ENCODE measurements at regions not wholly inside any gene's neighbourhood (a gene's known extent, or its start where the extent isn't known, plus 50 kb on each side); places are given as distances from the start of the nearest gene placed in this dataset.

DNA sequence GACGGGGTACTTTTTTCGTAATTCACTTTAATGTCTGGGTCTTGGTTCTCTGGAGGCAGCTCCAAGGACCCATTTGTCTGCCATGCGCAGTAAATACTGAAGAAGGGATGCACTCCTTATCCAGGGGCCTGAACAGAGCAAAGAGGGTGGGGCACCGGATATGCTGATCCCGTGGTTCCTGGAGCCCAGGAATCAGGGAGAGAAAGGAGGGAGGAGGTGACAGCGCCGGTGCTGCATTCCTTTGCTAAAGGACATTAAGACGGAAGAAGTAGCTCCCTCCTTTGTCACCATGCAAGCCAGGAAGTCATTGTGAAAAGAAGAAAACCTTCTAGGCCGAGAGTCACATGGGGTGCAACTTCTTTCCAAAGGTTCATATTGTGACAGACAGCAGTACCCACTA is 1057.7 kb downstream of the VRK1 start:
- TF ChIP-seq ZNF219 (CRISPR knock-in tag; IDR thresholded peaks at IDR 0.05; ENCODE audit: borderline replicate concordance) (no peak), HMGA2 (CRISPR knock-in tag; IDR thresholded peaks at IDR 0.05) (no peak), ZNF425 (CRISPR knock-in tag; conservative IDR thresholded peaks at IDR 0.05) (no peak), JAZF1 (CRISPR knock-in tag; IDR thresholded peaks at IDR 0.05) (no peak), TEAD4 (CRISPR knock-in tag; IDR thresholded peaks at IDR 0.05) (no peak), RELA (CRISPR knock-in tag; IDR thresholded peaks at IDR 0.05; ENCODE audit: borderline replicate concordance) (no peak), ATF1 (CRISPR knock-in tag; IDR thresholded peaks at IDR 0.05) (no peak), ZNF423 (CRISPR knock-in tag; IDR thresholded peaks at IDR 0.05) (no peak), TP53 (CRISPR knock-in tag; IDR thresholded peaks at IDR 0.05) (no peak), KAT7 (CRISPR knock-in tag; IDR thresholded peaks at IDR 0.05; ENCODE audit: borderline replicate concordance) (no peak)
- H3K27me3 Mint-ChIP-seq (ENCODE audit: low read depth), result no peaks in the 10 kb centered on the region
- no peak overlapping the region for H3K27ac Mint-ChIP-seq
- POLR2A ChIA-PET, result no interaction called here
- peaks cover 37% of the 10 kb centered on the region for H3K4me1 Mint-ChIP-seq
- DNase-seq (ENCODE audit: low spot score) (peak; percentile 17), ATAC-seq (peak; percentile 65)
- CTCF ChIA-PET, result no interaction called here
- H3K9me3 Mint-ChIP-seq, result no peaks in the 10 kb centered on the region
- no peaks in the 10 kb centered on the region for H3K36me3 Mint-ChIP-seq
- no peak overlapping the region for H3K4me3 Mint-ChIP-seq

- peaks cover 15% of the 10 kb centered on the region for H3K4me1 Mint-ChIP-seq
- H3K27ac Mint-ChIP-seq, result peak overlapping the region; percentile 82
- ATAC-seq (no peak), DNase-seq (ENCODE audit: low spot score) (no peak)
- CTCF ChIA-PET, result no interaction called here
- POLR2A ChIA-PET, result no interaction called here
- peaks cover 11% of the 10 kb centered on the region for H3K9me3 Mint-ChIP-seq
- H3K27me3 Mint-ChIP-seq (ENCODE audit: low read depth), result no peaks in the 10 kb centered on the region
- no peak overlapping the region for H3K4me3 Mint-ChIP-seq
- peaks cover 4% of the 10 kb centered on the region; the same call in 1 of the 2 replicates for H3K36me3 Mint-ChIP-seq
- TF ChIP-seq ZNF425 (CRISPR knock-in tag; conservative IDR thresholded peaks at IDR 0.05), result no peak
- no peak for TF ChIP-seq ZNF416 (CRISPR knock-in tag; IDR thresholded peaks at IDR 0.05)
- TF ChIP-seq ZBTB21 (CRISPR knock-in tag; IDR thresholded peaks at IDR 0.05; ENCODE audit: borderline replicate concordance), result no peak
- no peak for TF ChIP-seq NR1H2 (CRISPR knock-in tag; IDR thresholded peaks at IDR 0.05)
- no peak for TF ChIP-seq FOXK1 (CRISPR knock-in tag; IDR thresholded peaks at IDR 0.05)
- no peak for TF ChIP-seq ATF3 (CRISPR knock-in tag; conservative IDR thresholded peaks at IDR 0.05)
- TF ChIP-seq, protein P1, sequence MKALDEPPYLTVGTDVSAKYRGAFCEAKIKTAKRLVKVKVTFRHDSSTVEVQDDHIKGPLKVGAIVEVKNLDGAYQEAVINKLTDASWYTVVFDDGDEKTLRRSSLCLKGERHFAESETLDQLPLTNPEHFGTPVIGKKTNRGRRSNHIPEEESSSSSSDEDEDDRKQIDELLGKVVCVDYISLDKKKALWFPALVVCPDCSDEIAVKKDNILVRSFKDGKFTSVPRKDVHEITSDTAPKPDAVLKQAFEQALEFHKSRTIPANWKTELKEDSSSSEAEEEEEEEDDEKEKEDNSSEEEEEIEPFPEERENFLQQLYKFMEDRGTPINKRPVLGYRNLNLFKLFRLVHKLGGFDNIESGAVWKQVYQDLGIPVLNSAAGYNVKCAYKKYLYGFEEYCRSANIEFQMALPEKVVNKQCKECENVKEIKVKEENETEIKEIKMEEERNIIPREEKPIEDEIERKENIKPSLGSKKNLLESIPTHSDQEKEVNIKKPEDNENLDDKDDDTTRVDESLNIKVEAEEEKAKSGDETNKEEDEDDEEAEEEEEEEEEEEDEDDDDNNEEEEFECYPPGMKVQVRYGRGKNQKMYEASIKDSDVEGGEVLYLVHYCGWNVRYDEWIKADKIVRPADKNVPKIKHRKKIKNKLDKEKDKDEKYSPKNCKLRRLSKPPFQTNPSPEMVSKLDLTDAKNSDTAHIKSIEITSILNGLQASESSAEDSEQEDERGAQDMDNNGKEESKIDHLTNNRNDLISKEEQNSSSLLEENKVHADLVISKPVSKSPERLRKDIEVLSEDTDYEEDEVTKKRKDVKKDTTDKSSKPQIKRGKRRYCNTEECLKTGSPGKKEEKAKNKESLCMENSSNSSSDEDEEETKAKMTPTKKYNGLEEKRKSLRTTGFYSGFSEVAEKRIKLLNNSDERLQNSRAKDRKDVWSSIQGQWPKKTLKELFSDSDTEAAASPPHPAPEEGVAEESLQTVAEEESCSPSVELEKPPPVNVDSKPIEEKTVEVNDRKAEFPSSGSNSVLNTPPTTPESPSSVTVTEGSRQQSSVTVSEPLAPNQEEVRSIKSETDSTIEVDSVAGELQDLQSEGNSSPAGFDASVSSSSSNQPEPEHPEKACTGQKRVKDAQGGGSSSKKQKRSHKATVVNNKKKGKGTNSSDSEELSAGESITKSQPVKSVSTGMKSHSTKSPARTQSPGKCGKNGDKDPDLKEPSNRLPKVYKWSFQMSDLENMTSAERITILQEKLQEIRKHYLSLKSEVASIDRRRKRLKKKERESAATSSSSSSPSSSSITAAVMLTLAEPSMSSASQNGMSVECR (CRISPR knock-in tag; IDR thresholded peaks at IDR 0.05; ENCODE audit: borderline replicate concordance), result no peak
- TF ChIP-seq, protein P2, sequence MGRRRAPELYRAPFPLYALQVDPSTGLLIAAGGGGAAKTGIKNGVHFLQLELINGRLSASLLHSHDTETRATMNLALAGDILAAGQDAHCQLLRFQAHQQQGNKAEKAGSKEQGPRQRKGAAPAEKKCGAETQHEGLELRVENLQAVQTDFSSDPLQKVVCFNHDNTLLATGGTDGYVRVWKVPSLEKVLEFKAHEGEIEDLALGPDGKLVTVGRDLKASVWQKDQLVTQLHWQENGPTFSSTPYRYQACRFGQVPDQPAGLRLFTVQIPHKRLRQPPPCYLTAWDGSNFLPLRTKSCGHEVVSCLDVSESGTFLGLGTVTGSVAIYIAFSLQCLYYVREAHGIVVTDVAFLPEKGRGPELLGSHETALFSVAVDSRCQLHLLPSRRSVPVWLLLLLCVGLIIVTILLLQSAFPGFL (CRISPR knock-in tag; IDR thresholded peaks at IDR 0.05; ENCODE audit: borderline replicate concordance), result no peak
- no peak for TF ChIP-seq ELF4 (CRISPR knock-in tag; IDR thresholded peaks at IDR 0.05; ENCODE audit: low read depth)
- TF ChIP-seq, protein P3, sequence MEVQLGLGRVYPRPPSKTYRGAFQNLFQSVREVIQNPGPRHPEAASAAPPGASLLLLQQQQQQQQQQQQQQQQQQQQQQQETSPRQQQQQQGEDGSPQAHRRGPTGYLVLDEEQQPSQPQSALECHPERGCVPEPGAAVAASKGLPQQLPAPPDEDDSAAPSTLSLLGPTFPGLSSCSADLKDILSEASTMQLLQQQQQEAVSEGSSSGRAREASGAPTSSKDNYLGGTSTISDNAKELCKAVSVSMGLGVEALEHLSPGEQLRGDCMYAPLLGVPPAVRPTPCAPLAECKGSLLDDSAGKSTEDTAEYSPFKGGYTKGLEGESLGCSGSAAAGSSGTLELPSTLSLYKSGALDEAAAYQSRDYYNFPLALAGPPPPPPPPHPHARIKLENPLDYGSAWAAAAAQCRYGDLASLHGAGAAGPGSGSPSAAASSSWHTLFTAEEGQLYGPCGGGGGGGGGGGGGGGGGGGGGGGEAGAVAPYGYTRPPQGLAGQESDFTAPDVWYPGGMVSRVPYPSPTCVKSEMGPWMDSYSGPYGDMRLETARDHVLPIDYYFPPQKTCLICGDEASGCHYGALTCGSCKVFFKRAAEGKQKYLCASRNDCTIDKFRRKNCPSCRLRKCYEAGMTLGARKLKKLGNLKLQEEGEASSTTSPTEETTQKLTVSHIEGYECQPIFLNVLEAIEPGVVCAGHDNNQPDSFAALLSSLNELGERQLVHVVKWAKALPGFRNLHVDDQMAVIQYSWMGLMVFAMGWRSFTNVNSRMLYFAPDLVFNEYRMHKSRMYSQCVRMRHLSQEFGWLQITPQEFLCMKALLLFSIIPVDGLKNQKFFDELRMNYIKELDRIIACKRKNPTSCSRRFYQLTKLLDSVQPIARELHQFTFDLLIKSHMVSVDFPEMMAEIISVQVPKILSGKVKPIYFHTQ (CRISPR knock-in tag; IDR thresholded peaks at IDR 0.05), result no peak
- TF ChIP-seq JUN (CRISPR knock-in tag; IDR thresholded peaks at IDR 0.05), result no peak
- no peak for TF ChIP-seq SOX15 (CRISPR knock-in tag; IDR thresholded peaks at IDR 0.05)
- TF ChIP-seq, protein P4, sequence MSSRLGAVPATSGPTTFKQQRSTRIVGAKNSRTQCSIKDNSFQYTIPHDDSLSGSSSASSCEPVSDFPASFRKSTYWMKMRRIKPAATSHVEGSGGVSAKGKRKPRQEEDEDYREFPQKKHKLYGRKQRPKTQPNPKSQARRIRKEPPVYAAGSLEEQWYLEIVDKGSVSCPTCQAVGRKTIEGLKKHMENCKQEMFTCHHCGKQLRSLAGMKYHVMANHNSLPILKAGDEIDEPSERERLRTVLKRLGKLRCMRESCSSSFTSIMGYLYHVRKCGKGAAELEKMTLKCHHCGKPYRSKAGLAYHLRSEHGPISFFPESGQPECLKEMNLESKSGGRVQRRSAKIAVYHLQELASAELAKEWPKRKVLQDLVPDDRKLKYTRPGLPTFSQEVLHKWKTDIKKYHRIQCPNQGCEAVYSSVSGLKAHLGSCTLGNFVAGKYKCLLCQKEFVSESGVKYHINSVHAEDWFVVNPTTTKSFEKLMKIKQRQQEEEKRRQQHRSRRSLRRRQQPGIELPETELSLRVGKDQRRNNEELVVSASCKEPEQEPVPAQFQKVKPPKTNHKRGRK (CRISPR knock-in tag; IDR thresholded peaks at IDR 0.05; ENCODE audit: borderline replicate concordance), result no peak
These were observed 1069.0 kb downstream of the VRK1 start for GRCh38 chr14:97866195-97866594.

Data from WTC11 (cell line).